Ureter (tissue), 1 donor: ENCODE measurements at regions not wholly inside any gene's neighbourhood (a gene's known extent, or its start where the extent isn't known, plus 50 kb on each side); places are given as distances from the start of the nearest gene placed in this dataset.
"Not testable (repeated sequence)": the region's sequence is repeated elsewhere in the genome, so short reads cannot be mapped to it uniquely, and the experiment has no call there.

Source experiments
- DNase-seq: peaks from one replicate; pipeline ENCODE4 v3.0.0-alpha.2; 2020; ENCODE audit warnings: low spot score
- donor health status: DM: yes; HTN: yes; CAD: no.

DNA sequence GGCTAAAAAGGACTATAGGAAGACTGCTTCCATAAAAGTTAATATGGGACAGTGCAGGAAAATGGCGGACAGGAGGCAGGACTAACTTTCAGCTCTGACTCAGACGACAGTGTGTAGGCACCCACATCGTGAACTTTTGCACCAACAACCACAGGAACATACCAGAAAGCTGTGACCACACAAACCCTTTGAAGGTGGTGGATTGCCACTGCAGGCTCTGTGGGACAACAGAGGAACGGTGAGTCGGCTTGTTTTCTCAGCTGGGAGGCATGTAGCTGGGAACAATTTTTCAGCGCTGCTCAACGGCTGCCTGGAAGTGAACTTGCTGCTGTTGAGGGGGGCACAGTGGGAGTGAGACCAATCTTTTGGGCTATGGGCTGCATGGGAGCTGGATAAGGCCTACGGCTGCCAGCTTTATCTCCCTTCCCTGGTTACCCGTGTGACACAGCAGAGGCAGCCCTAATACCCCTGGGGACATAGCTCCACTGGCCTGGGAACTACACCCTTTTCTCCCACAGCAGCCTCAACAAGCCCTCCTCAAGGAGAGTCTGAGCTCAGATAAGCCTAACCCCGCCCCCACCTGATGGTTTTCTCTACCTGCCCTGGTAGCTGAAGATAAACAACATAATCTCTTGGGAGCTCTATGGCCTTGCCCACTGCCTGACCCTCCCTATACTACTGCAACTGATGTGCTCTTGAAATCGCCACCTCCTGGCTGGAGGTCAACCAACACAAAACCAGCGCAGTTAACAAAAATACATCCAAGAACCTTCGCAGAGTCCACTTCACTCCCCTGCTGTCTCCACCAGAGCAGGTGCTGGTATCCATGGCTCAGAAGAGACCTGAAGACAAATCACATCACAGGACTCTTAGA is 1537.0 kb downstream of the C4orf33 start:
- no peak for DNase-seq

DNA sequence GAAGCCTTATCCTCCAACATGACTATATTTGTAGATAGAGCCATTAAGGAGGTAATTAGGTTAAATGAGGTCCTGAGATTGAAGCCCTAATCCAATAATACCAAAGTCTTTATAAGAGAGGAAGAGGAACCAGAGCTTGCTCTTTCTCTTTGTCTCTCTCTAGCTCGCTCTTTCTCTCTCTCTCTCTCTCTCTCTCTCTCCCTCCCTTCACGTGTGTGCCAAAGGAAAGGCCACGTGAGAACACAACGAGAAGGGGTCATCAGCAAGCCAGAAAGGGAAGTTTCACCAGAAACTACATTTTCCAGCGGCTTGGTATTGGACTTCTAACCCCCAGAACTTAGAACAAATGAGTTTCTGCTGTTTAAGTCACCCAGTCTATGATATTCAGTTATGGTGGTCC is 1540.5 kb downstream of the C4orf33 start:
- no peak for DNase-seq

DNA sequence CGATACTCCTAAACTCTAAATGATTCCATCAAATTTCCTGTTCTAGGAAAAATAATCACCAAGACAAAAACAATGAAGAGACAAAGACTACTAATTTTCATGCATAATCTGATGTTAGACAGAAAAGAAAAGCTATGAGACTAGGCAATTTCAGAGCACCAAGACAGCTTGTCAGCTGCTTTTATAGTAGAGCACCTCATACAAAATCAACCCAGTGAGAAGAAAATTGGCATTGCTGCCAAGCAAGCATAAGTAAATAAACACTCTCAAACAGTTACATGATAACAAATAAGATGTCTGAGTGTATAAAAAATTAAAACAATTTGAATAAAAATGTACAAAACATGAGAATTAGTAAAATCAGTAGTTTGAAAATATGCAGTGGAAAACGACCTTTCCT is 1544.6 kb downstream of the C4orf33 start:
- no peak for DNase-seq

DNA sequence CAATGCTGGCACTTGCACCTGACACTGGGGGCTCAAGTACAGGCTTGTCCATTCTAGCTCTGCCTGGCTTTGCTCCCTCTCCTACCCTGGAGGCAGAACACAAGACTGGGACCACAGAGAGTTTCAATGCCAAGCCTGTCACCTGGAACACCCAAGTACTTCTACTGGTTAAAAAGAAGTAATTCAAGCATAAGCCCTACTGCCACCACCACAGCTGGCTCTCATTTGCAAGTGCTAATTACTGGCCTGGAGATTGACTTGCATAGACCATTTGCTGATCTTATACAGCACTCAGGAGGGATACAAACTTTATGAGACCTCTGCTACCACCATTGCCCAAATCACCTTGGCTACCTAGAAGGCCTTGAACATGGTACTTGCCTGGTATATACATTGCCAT is 1550.9 kb downstream of the C4orf33 start:
- DNase-seq: no peak

DNA sequence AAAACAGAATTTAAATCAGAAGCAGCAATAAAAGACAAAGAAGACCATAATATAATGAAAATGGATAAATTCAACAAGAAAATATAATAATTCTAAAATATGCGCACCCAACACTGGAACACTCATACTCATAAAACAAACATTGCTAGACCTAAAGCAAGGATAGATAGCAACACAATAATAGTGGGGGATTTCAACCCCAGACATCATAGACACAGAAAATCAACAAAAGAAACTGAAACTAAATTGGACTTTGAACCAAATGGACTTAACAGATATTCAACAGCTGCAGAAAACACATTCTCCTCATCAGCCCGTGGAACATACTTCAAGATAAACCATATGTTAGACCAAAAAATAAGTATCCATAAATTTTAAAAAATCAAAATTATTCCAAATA is 1552.6 kb downstream of the C4orf33 start:
- no peak for DNase-seq

DNA sequence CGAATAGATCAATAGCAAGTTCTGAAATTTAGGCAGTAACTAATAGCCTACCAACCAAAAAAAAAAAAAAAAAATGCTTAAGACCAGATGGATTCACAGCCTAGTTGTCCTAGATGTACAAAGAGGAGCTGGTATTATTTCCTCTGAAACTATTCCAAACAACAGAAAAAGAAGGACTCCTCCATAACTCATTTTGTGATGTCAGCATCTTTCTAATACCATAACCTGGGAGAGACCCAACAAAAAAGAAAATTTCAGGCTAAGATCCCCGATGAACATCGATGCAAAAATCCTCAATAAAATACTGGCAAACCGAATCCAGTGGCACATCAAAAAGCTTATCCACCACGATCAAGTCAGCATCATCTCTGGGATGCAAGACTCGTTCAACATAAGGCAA is 1557.9 kb downstream of the C4orf33 start:
- no peak for DNase-seq

DNA sequence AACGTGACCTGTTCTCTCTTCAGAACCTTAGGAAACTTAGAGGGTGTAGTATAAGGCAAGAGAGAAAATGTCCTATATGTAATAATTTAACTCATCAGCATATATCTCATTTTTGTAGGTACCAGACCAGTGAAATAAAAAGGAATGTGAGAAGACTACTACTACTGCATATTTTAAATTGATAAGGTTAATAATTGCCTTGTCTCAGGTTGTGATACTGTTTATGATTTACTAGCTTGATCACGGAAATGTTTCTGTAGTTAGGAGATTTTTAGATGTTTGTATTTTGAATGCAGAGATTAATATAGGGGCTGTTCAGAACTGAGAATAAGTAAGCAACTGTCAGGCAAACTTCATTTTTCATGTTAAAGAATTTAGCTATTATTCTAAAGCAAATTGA is 1563.4 kb downstream of the C4orf33 start:
- no peak for DNase-seq

DNA sequence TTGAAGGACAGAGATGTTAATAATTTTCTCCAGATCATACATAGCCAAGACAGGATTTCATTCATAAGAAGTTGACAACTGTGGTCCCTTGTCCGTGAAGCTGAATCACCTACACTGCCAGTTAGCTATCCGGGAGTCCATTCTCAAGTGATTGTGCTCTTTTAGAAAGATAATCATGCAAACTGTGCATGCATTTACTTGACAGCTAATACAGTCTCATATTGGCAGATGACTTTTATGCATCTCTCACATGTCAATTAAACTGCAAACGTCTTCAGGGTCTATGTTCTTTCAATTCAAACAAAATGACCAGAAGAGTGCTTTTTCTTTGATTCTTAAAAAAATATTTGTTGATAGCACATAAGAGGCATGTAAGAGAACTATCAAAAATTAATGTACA is 1572.9 kb downstream of the C4orf33 start:
- DNase-seq: no peak

DNA sequence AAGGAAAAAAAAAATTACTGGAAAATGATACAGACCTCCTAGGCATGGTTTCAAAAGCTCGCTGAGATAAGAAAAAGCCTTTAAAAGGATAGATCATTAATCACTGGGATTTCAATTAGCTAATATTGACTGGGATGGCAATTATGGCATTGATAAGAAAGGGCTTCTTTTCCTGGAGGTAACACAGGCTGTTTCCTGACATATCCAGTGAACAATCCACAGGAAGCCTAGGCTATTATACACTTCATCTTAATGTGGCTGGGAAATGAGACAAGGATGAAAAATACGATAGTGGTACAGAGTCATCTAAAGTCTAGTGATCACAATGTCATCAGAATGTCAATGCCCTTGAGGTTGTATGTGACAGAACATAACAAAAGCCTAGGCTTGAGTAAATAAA is 1579.3 kb downstream of the C4orf33 start:
- no peak for DNase-seq

DNA sequence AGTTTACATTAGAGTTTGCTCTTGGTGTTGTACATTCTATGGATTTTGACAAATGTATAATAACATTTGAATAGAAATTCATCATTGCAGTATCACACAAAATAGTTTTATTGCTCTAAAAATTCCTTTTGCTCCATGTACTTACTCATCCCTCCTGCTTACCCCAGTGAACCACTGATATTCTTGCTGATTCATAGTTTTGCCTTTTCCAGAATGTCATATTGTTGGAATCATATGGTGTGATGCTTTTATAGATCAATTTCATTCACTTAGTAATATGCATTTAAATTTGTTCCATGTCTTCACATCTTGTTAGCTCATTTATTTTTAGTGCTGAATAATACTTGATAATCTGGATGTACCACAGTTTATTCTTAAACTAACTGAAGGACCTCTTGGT is 1593.2 kb downstream of the C4orf33 start:
- DNase-seq: no peak

DNA sequence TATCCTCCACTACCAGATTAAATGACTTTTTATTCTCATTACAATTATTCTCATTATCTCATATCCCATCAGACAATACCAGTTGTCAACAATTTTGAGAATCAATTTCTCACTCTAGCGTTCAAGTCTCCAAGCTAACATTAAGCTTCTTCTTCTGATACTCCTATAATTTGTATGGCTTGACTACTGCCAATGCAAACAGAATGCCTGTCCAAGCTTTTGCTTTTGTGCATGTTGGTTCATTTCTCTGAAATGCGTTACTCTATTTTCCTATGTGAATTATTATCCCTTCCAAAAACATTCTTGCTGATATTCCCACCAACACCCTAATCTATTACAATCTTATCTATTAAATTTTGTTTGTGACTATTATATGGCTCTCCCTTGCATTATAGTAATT is 1602.3 kb downstream of the C4orf33 start:
- no peak for DNase-seq

DNA sequence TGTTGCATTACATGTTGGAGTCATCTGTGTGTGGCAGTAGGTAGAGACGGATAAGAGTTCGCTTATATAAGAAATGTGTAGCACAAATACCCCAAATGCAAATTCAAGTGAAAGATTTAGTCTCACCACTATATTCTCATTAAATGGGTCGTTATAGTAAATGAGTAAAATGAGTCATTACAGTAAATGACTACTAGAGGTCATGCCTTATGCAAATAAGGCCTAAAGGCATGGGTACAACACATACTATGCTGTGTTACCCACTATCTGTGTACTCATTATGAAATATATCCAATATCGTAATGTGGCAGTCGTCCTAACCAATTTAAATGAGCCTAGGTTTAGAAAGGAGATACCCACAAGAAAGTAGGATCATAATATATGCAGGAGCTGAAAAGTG is 1603.1 kb downstream of the C4orf33 start:
- no peak for DNase-seq

DNA sequence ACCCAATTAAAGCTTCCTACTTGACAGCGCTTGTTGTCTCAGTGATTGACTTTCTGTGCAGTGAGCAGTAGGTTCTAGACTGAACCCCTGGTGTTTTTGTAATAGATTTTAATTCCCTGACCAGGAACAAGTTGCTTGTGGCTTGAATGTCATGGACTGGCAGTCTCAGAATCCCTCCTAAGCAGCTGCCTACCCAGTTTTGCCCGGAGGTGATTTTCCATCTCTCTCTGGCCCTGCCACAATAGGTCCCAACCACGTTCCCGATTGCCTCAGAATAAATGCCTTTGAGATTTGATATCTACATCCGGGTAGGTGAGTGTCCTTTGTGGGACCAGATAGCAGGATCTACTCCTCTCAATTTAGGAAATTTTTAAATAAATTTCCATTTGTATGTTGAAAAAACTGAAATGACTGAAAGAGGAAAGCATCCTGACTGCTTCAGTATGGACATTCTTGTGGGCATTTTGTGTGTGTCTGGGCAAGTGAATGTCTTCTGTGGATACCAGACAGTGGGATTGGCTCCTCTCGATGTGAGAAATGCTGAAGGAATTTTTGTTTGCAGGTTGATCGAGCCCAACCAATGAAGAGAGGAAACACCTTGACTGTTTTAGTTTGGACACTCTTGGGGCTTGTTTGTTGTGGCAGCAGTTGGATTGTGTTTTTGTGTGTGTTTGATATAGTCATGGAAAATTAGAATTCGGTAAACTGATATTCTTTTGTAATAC is 1607.4 kb downstream of the C4orf33 start:
- no peak for DNase-seq

DNA sequence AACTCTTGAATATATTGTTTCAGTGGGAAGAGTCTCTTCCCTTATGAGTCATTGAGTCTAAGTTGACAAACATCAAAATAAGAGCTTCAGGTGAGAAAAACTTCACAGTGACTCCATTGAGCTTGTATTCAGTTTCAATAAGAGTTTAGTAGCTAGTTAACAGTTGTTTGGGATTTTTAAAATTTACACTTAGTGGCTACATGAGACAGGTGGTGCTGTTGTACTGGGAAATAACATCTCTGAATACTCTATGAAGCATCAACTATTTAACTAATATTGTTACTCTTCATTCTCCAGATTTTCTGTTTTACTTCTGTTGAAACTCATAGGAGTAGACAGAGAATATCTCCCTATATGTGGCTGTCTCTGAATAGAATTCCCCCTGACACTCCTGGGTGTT is 1609.1 kb downstream of the C4orf33 start:
- no peak for DNase-seq

DNA sequence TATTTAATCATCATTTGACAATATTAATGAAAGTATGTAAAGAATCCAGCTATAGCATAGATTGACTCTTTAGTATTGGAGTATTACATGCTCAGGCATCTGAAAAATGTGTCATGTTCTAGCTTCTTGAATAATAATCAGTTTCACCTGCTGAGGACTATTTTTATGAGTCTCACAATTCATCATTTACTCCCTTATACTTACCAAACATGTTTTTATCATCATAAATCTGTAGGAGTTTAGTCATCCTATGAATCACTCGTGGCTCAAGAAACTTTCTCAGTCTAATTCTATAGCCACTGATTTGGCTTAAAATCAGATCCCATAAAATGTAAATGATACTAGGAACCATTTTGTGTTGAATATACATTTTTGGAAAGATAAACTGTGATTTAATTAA is 1616.1 kb downstream of the C4orf33 start:
- DNase-seq: no peak

DNA sequence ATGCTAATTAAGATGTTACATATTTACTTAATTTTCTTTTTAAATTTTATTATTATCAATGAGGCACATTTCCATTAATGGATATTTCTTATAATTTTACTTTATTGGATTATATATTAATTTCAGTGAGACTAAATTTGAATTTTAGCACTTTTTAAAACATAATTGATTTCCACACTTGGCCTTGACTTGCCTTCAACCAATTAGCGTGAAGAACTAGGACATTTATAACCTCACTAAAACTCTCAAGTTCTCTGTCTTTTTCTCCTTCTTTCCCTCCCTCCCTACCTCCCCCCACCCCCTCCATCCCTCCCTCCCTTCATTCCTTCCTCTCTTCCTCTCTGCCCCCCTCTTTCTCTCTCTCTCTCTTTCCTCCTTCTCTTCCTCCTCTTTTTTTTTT is 1618.1 kb downstream of the C4orf33 start:
- no peak for DNase-seq

DNA sequence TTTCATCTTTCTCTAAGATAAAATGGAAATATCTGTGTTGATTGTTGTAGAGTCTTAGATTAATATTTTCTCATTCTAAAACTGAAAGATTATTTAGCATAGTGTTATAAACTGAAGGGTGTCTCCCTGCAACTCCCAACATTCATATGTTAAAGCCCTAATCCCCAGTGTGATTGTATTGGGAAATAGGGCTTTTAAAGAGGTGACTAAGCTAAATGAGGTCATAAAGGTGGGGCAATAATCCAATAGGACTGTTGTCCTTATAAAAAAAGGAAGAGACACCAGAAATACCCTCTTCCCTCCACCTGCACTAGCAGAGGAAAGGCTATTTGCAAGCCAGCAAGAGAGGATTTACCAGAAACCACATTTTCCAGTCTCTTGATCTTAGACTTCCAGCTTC is 1626.4 kb downstream of the C4orf33 start:
- DNase-seq: no peak

DNA sequence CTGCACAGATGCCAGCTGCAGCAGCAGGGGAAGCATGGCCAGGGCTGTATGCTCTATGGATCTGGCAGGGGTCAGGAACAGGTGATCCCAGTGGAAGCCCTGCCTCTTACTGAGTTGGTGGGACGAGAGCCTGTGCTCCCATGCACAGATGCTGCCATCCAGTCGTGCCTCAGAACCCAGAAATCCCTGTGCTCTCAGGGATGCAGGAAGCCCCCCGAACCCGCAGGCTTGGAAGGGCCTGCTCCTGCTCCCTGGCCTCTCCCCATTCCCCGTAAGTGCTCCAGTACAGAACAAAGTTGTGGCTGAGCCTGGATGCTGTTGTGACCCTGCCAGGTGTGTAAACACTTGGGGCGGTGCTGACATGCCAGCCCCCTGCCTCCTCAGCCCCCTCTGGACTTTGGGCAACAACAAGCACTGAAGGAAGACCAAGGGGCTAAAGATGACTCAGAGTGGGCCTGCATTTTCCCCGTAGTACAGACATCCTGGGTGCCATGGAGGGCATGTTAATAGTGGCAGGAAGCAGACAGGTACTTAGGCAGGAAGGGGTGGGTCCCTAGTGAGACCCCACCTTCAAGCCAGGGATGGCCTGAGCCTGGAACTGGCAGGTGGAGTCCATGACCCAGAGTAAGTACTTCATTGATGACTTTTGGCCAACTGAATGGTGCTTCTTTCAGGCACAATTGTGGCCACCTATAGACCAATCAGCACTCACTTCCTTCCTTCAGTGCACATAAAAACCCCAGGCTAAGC is 1640.7 kb downstream of the C4orf33 start:
- no peak for DNase-seq

DNA sequence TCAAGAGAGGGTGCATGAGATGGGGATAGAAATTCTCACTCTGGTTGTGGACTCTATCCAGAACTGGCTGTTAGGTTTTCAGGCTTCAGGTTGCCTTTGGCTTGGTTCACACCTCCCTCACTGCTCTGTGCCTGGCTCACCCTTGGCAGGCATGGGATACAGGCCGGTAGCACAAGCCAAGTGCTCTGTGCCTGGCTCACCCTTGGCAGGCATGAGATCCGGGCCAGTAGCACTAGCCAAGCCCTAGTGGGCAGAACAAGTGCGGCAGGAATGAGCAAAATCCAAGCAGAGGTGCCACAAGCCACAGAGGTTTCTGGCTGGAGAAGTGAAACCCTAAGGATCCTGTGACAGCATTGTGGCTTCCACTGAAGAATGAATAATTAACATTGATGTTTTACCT is 1642.3 kb downstream of the C4orf33 start:
- DNase-seq: no peak

DNA sequence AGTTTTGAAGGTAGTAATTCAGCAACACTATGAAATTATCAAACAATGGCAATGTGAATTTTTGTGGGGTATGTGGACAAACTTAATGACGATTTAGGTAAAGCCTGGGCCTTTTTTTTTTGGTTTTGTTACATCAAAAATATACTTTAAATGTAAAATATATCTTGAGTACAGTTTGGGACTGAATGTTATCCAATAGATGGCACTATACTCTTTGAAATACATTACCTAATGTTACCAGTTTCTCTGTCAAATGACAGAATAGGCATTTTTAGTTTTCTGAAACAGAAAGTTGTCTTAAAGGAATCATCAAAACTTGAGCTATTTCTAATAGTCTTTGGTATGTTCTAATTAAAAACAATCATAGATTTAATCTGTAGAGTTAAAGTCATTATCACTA is 1651.9 kb downstream of the C4orf33 start:
- no peak for DNase-seq

DNA sequence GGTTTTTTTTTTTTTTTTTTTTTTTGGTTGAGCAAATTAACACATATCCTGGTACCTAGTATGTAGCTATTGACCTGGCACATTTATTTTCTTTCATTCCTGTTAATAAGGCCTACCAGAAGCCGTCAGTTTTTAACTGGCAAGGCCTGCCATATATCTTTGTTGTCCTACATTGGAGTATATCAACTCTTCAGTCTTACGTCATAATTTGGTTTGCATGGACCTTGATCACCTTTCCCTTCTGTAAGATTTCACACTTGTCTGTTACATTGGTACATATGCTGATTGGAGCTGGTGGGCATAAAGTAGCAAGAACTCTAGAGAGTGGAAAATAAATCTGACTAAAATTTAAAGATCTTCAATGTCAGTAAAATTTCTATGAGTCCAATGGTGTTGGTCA is 1658.0 kb downstream of the C4orf33 start:
- DNase-seq: no peak

DNA sequence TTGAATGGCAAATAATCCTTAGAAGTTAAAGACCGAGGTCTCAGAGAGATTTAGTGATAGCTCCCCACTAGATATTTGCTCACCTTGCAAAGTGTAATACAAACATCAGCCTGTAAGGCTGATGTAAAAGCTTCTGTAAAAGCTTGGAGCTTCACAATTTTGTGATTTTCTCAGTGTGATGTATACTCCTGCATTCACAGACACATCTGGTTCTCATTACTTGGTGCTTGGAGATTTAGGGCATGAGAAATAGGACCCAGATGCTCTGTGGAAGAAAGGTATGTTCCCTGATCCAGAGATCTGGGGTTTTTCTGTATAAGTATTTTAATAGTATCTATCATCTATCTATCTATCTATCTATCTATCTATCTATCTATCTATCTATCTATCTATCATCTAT is 1664.3 kb downstream of the C4orf33 start:
- no peak for DNase-seq

DNA sequence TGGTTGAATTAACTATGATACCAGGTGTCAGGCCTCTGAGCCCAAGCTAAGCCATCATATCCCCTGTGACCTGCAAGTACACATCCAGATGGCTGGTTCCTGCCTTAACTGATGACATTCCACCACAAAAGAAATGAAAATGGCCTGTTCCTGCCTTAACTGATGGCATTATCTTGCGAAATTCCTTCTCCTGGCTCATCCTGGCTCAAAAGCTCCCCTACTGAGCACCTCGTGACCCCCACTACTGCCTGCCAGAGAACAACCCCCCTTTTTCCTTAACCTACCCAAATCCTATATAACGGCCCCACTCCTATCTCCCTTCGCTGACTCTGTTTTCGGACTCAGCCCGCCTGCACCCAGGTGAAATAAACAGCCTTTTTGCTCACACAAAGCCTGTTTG is 1671.4 kb downstream of the C4orf33 start:
- DNase-seq: not testable (repeated sequence)
